ENCODE measurements at regions not wholly inside any gene's neighbourhood (a gene's known extent, or its start where the extent isn't known, plus 50 kb on each side); places are given as distances from the start of the nearest gene placed in this dataset.

GRCh38 chr7:19989906-19990305 is 216.5 kb upstream of the TMEM196 start:
- no peak for TF ChIP-seq CTCF (IDR thresholded peaks at IDR 0.05; ENCODE audit: insufficient read depth, low read length, poor library complexity, severe bottlenecking)
- no peak for TF ChIP-seq EZH2phosphoT487 (conservative IDR thresholded peaks at IDR 0.05; ENCODE audit: low read length)

Data from SU-DHL-6 (cell line).